ENCODE measurements at regions not wholly inside any gene's neighbourhood (a gene's known extent, or its start where the extent isn't known, plus 50 kb on each side); places are given as distances from the start of the nearest gene placed in this dataset.

DNA sequence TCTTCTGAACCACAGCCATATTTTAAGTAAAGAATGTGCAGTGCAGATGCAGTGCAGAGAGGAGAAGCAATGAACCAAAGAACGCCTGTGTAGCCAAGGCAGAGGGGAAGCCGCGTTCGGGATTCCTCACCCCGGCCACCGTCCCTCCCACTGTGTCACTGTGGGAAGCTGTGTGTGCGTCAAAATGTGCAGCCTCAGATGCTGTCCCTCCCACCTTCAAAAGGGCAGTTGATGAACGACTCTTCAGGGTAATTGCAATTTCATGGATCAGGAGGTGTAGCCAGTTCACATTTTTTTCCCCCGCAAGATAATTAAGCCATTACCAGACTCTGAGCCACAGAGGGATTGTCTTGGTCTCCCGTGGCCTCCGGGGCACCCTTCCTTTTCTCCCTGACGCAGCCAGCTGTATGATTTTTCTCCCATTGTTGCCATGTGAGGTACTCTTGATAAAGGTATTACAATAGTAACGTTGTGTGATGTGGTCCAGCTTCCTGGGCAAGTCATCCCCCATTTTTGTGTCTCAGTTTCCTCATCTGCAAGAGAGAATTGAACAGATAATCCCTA is 190.0 kb downstream of the FOXL1 start:
- TF ChIP-seq ZNF274 (IDR thresholded peaks at IDR 0.05; ENCODE audit: low read depth, low read length) (no peak), YY1 (IDR thresholded peaks at IDR 0.05; ENCODE audit: insufficient read depth, insufficient read length) (no peak)
